ENCODE measurements at regions not wholly inside any gene's neighbourhood (a gene's known extent, or its start where the extent isn't known, plus 50 kb on each side); places are given as distances from the start of the nearest gene placed in this dataset.

GRCh38 chr14:84535484-84535883 lies 994.5 kb upstream of the FLRT2 start:
- Histone ChIP-seq H3K79me2 (ENCODE audit: insufficient read depth, low read length) (no peaks in the 10 kb centered on the region), H3K4me1 (ENCODE audit: insufficient read depth, low read length) (no peaks in the 10 kb centered on the region), H4K20me1 (ENCODE audit: insufficient read depth, low read length) (no peaks in the 10 kb centered on the region), H2AFZ (ENCODE audit: low read depth, low read length) (no peak overlapping the region), H3K9ac (ENCODE audit: low read depth, low read length) (no peak overlapping the region), H3K4me3 (ENCODE audit: low read depth in 1 of 2, low read length in 2 of 2) (no peak overlapping the region), H3K27ac (ENCODE audit: low read length) (no peak overlapping the region), H3K27me3 (ENCODE audit: insufficient read depth, low read length, poor library complexity) (no peaks in the 10 kb centered on the region), H3K9me3 (ENCODE audit: insufficient read depth, low read length, severe bottlenecking) (no peaks in the 10 kb centered on the region), H3K36me3 (ENCODE audit: insufficient read depth, low read length) (no peaks in the 10 kb centered on the region), H3K4me2 (ENCODE audit: insufficient read depth, low read length) (no peak overlapping the region)
- DNase-seq (no peak), ATAC-seq (ENCODE audit: insufficient read depth, low read depth) (no peak)
- no peak for TF ChIP-seq EZH2 (IDR thresholded peaks at IDR 0.05; ENCODE audit: borderline replicate concordance, low read depth, low read length, severe bottlenecking)
- TF ChIP-seq CTCF (IDR thresholded peaks at IDR 0.05; ENCODE audit: borderline replicate concordance, extremely low read depth, low read length, poor library complexity, severe bottlenecking): no peak

- Histone ChIP-seq H3K27me3 (ENCODE audit: insufficient read depth, low read length, poor library complexity) (no peaks in the 10 kb centered on the region), H3K36me3 (ENCODE audit: insufficient read depth, low read length) (no peaks in the 10 kb centered on the region), H3K79me2 (ENCODE audit: insufficient read depth, low read length) (no peaks in the 10 kb centered on the region), H4K20me1 (ENCODE audit: insufficient read depth, low read length) (no peaks in the 10 kb centered on the region), H3K4me2 (ENCODE audit: insufficient read depth, low read length) (no peak overlapping the region), H3K27ac (ENCODE audit: low read length) (no peak overlapping the region), H3K9me3 (ENCODE audit: insufficient read depth, low read length, severe bottlenecking) (no peaks in the 10 kb centered on the region), H2AFZ (ENCODE audit: low read depth, low read length) (no peak overlapping the region), H3K4me1 (ENCODE audit: insufficient read depth, low read length) (no peaks in the 10 kb centered on the region), H3K4me3 (ENCODE audit: low read depth in 1 of 2, low read length in 2 of 2) (no peak overlapping the region), H3K9ac (ENCODE audit: low read depth, low read length) (no peak overlapping the region)
- ATAC-seq (ENCODE audit: insufficient read depth, low read depth) (no peak), DNase-seq (no peak)
- TF ChIP-seq CTCF (IDR thresholded peaks at IDR 0.05; ENCODE audit: borderline replicate concordance, extremely low read depth, low read length, poor library complexity, severe bottlenecking) (no peak), EZH2 (IDR thresholded peaks at IDR 0.05; ENCODE audit: borderline replicate concordance, low read depth, low read length, severe bottlenecking) (no peak)
Measured at GRCh38 chr14:84535976-84536375, 994.0 kb upstream of the FLRT2 start.

- TF ChIP-seq CTCF (IDR thresholded peaks at IDR 0.05; ENCODE audit: borderline replicate concordance, extremely low read depth, low read length, poor library complexity, severe bottlenecking) (no peak), EZH2 (IDR thresholded peaks at IDR 0.05; ENCODE audit: borderline replicate concordance, low read depth, low read length, severe bottlenecking) (no peak)
- Histone ChIP-seq H3K4me2 (ENCODE audit: insufficient read depth, low read length) (no peak overlapping the region), H3K27ac (ENCODE audit: low read length) (no peak overlapping the region), H3K9me3 (ENCODE audit: insufficient read depth, low read length, severe bottlenecking) (no peaks in the 10 kb centered on the region), H2AFZ (ENCODE audit: low read depth, low read length) (no peak overlapping the region), H3K9ac (ENCODE audit: low read depth, low read length) (no peak overlapping the region), H3K4me3 (ENCODE audit: low read depth in 1 of 2, low read length in 2 of 2) (no peak overlapping the region), H3K36me3 (ENCODE audit: insufficient read depth, low read length) (no peaks in the 10 kb centered on the region), H3K4me1 (ENCODE audit: insufficient read depth, low read length) (no peaks in the 10 kb centered on the region), H3K79me2 (ENCODE audit: insufficient read depth, low read length) (no peaks in the 10 kb centered on the region), H3K27me3 (ENCODE audit: insufficient read depth, low read length, poor library complexity) (no peaks in the 10 kb centered on the region), H4K20me1 (ENCODE audit: insufficient read depth, low read length) (no peaks in the 10 kb centered on the region)
- DNase-seq (no peak), ATAC-seq (ENCODE audit: insufficient read depth, low read depth) (no peak)
Measured at GRCh38 chr14:84541018-84541417, 988.9 kb upstream of the FLRT2 start.

GRCh38 chr14:84543859-84544258 lies 986.1 kb upstream of the FLRT2 start:
- no peaks in the 10 kb centered on the region for H3K4me1 ChIP-seq (ENCODE audit: insufficient read depth, low read length)
- no peaks in the 10 kb centered on the region for H3K9me3 ChIP-seq (ENCODE audit: insufficient read depth, low read length, severe bottlenecking)
- no peaks in the 10 kb centered on the region for H4K20me1 ChIP-seq (ENCODE audit: insufficient read depth, low read length)
- no peaks in the 10 kb centered on the region for H3K27me3 ChIP-seq (ENCODE audit: insufficient read depth, low read length, poor library complexity)
- DNase-seq (no peak), ATAC-seq (ENCODE audit: insufficient read depth, low read depth) (no peak)
- H3K4me3 ChIP-seq (ENCODE audit: low read depth in 1 of 2, low read length in 2 of 2): no peak overlapping the region
- no peaks in the 10 kb centered on the region for H3K36me3 ChIP-seq (ENCODE audit: insufficient read depth, low read length)
- no peaks in the 10 kb centered on the region for H3K79me2 ChIP-seq (ENCODE audit: insufficient read depth, low read length)
- H3K4me2 ChIP-seq (ENCODE audit: insufficient read depth, low read length): no peak overlapping the region
- TF ChIP-seq EZH2 (IDR thresholded peaks at IDR 0.05; ENCODE audit: borderline replicate concordance, low read depth, low read length, severe bottlenecking) (no peak), CTCF (IDR thresholded peaks at IDR 0.05; ENCODE audit: borderline replicate concordance, extremely low read depth, low read length, poor library complexity, severe bottlenecking) (no peak)
- no peak overlapping the region for H3K27ac ChIP-seq (ENCODE audit: low read length)
- no peak overlapping the region for H2AFZ ChIP-seq (ENCODE audit: low read depth, low read length)
- no peak overlapping the region for H3K9ac ChIP-seq (ENCODE audit: low read depth, low read length)

Data from DND-41 (cell line).